ENCODE measurements at regions not wholly inside any gene's neighbourhood (a gene's known extent, or its start where the extent isn't known, plus 50 kb on each side); places are given as distances from the start of the nearest gene placed in this dataset.

DNA sequence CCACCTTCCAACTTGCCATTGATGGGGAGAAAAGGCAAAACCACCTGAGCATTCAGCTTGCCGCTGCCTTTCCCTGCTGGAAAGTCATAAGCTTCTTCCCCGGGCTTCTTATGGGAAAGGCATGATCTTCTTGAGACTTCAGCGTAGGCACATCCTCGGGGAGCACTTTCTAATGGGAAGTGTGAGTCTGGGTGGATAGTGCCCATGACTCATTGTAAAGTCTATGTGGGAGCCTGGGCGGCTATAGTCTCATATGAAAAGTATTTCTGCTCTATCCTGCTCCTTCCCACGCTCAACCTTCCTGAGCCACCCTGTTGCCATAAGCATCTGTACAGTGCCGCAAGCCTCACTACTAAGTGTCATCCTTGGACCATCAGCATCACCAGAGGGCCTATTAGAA is 309.9 kb upstream of the THBS1 start:
- TF ChIP-seq, protein P1, sequence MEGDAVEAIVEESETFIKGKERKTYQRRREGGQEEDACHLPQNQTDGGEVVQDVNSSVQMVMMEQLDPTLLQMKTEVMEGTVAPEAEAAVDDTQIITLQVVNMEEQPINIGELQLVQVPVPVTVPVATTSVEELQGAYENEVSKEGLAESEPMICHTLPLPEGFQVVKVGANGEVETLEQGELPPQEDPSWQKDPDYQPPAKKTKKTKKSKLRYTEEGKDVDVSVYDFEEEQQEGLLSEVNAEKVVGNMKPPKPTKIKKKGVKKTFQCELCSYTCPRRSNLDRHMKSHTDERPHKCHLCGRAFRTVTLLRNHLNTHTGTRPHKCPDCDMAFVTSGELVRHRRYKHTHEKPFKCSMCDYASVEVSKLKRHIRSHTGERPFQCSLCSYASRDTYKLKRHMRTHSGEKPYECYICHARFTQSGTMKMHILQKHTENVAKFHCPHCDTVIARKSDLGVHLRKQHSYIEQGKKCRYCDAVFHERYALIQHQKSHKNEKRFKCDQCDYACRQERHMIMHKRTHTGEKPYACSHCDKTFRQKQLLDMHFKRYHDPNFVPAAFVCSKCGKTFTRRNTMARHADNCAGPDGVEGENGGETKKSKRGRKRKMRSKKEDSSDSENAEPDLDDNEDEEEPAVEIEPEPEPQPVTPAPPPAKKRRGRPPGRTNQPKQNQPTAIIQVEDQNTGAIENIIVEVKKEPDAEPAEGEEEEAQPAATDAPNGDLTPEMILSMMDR (IDR thresholded peaks at IDR 0.05; ENCODE audit: low read depth, low read length, missing control alignments), result no peak
- Histone ChIP-seq H3K27ac (peak overlapping the region; percentile 87), H3K27me3 (replicated peaks) (no peaks in the 10 kb centered on the region), H3K4me3 (ENCODE audit: low read depth, low read length) (no peak overlapping the region), H3K36me3 (replicated peaks) (no peaks in the 10 kb centered on the region)
- peak; percentile 97 for DNase-seq
- in situ Hi-C loops (cut with HindIII; ENCODE audit: low pct_ligation_motif_present, low sequenced_read_pairs), result no loop called here

DNA sequence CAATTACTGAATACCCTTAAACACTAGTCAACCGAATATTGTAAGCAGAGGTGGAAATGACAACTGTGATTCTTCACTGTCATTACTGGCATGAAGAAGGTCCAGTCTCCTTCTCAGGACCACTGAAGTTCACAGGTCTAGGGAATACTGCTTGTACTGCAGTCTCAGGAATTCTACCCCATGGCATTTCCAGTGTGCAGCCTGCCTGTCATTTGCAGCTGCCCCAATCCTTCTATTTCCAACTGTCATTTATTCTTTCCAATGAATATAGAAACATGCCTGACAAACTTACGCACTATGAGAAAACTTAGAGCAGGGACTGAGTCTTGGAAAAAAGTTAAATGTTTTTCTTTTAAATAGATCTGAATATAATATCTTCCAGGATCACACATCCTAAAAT is 308.0 kb upstream of the THBS1 start:
- Histone ChIP-seq H3K36me3 (replicated peaks) (no peaks in the 10 kb centered on the region), H3K27ac (no peak overlapping the region), H3K27me3 (replicated peaks) (no peaks in the 10 kb centered on the region), H3K4me3 (ENCODE audit: low read depth, low read length) (no peak overlapping the region)
- DNase-seq, result no peak
- TF ChIP-seq, protein P1 (IDR thresholded peaks at IDR 0.05; ENCODE audit: low read depth, low read length, missing control alignments), result no peak
- in situ Hi-C loops (cut with HindIII; ENCODE audit: low pct_ligation_motif_present, low sequenced_read_pairs), result no loop called here

DNA sequence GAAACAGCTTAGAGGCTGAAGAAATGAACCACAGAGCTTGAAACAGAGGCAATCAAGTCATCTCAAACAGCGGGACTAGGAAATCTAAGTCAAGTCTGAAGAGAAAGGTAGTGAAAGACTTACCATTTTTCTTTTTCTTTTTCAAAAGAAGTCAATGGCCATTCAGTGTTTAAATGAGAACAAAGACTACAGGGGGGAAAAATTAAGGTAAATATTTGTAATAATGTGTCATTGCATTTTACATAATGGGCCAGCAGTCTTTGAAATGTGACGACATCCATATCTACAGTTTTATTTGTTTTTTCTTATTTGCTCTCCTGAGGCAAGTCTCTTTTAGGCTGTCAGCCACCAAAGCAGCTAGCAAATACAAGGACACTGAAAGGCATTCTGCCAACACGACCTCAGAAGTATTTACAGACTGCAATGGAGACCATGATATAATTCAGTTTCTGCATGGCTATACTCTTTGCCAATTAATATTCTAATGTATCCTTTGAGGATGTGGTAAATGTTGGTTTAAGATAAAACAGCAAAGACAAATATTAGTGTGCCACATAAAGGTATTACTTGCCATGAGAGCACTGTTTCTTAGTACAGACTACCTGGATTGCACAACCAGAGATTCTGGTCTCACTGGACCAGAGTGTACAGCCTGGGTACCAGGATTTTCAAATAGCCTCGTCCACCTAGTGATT is 307.0 kb upstream of the THBS1 start:
- no peaks in the 10 kb centered on the region for H3K27me3 ChIP-seq (replicated peaks)
- TF ChIP-seq, protein P1 (IDR thresholded peaks at IDR 0.05; ENCODE audit: low read depth, low read length, missing control alignments), result no peak
- H3K36me3 ChIP-seq (replicated peaks), result no peaks in the 10 kb centered on the region
- H3K4me3 ChIP-seq (ENCODE audit: low read depth, low read length), result no peak overlapping the region
- no peak for DNase-seq
- no peak overlapping the region for H3K27ac ChIP-seq
- in situ Hi-C loops (cut with HindIII; ENCODE audit: low pct_ligation_motif_present, low sequenced_read_pairs), result no loop called here

DNA sequence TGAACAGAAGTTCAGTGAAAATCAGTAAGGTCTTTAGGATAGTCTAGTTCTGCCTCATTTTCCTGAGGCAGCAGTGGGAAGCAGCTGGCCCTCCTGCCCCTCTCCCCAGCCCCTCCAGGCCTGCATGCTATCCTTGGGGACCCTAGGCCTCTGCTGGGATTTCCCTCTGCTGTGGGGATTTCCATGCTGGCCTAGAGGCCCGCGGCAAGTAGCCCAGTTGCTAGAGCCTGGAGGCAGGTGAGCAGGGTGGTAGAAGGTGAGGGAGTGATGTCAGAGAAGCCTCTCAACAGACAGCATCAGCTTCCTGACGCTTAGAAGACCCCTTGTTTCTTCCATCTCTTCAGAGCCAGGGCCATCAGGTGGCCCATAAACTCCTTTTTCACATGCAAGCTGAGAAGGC is 305.8 kb upstream of the THBS1 start:
- TF ChIP-seq, protein P1 (IDR thresholded peaks at IDR 0.05; ENCODE audit: low read depth, low read length, missing control alignments), result no peak
- DNase-seq, result no peak
- H3K27me3 ChIP-seq (replicated peaks), result no peaks in the 10 kb centered on the region
- H3K36me3 ChIP-seq (replicated peaks), result no peaks in the 10 kb centered on the region
- no peak overlapping the region for H3K4me3 ChIP-seq (ENCODE audit: low read depth, low read length)
- no peak overlapping the region for H3K27ac ChIP-seq
- in situ Hi-C loops (cut with HindIII; ENCODE audit: low pct_ligation_motif_present, low sequenced_read_pairs), result no loop called here

DNA sequence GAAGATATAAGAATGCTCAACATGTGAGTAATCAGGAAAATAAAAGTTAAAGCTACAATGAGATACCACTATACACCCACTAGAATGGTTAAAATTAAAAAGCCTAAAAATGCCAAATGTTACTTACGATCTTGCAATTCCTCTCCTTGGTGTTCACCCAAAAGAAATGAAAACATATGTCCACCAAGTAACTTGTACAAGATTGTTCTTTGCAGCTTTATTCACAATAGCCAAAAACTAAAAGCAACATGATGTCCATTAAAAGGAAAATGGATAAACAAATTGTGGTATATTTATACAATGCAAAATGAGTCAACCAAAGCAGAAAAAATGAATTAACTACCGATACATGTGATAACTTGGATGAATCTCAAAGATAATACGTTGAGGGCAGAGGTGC is 301.6 kb upstream of the THBS1 start:
- Histone ChIP-seq H3K27me3 (replicated peaks) (no peaks in the 10 kb centered on the region), H3K27ac (no peak overlapping the region), H3K4me3 (ENCODE audit: low read depth, low read length) (no peak overlapping the region), H3K36me3 (replicated peaks) (no peaks in the 10 kb centered on the region)
- TF ChIP-seq, protein P1 (IDR thresholded peaks at IDR 0.05; ENCODE audit: low read depth, low read length, missing control alignments), result no peak
- in situ Hi-C loops (cut with HindIII; ENCODE audit: low pct_ligation_motif_present, low sequenced_read_pairs), result no loop called here
- no peak for DNase-seq

DNA sequence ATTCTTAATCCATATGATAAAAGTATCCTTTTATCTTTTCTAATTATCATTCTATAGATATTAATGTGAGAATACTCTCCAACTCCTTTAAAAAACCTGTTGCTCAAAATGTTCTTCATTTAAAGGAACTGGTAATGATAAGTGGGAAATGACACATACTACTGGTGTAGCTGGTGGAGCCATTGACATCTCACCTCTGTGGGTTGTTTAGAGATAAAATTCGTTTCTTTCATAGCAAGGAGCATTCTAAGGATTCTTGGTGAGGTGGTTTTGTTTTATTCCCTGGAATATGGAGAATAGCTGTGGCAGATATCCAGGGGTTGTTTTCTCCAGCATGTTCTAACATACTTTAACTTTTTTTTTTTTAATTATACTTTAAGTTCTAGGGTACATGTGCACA is 299.8 kb upstream of the THBS1 start:
- in situ Hi-C loops (cut with HindIII; ENCODE audit: low pct_ligation_motif_present, low sequenced_read_pairs), result no loop called here
- H3K36me3 ChIP-seq (replicated peaks), result no peaks in the 10 kb centered on the region
- H3K4me3 ChIP-seq (ENCODE audit: low read depth, low read length), result no peak overlapping the region
- H3K27me3 ChIP-seq (replicated peaks), result no peaks in the 10 kb centered on the region
- peak overlapping the region; percentile 12 for H3K27ac ChIP-seq
- DNase-seq, result peak; percentile 89
- TF ChIP-seq, protein P1 (IDR thresholded peaks at IDR 0.05; ENCODE audit: low read depth, low read length, missing control alignments), result no peak

Measured in brain microvascular endothelial cell (primary cell).